Keratinocyte (primary cell): ENCODE measurements at regions not wholly inside any gene's neighbourhood (a gene's known extent, or its start where the extent isn't known, plus 50 kb on each side); places are given as distances from the start of the nearest gene placed in this dataset.

Experiments used
- DNase-seq: peaks from one replicate; pipeline ENCODE4 v3.0.0-alpha.2; 2011; ENCODE audit warnings: low read depth, missing footprints, low spot score
- FAIRE-seq: peaks from 2 replicates; lab custom pipeline; 2011; peaks lifted over from hg19 to GRCh38; lab: Jason Lieb, UNC
- H2AFZ ChIP-seq: 2 replicates; pipeline ENCODE4 v1.6.0; 2012; ENCODE audit warnings: low read length, control low read depth, inconsistent platforms; ENCODE audit not compliant: control insufficient read depth
- H3K27ac ChIP-seq: 2 replicates; pipeline ENCODE4 v1.5.1; 2011; ENCODE audit warnings: low read length; ENCODE audit not compliant: control insufficient read depth, insufficient read depth
- H3K27me3 ChIP-seq: 3 replicates; pipeline ENCODE4 v1.6.0; 2011; ENCODE audit warnings: low read length; ENCODE audit not compliant: control insufficient read depth, insufficient read depth; ENCODE audit errors: extremely low read depth
- H3K36me3 ChIP-seq, 2 experiments: 2 replicates in 1 of 2; 3 replicates in 1 of 2; pipeline ENCODE4 v1.5.1; 2011; ENCODE audit warnings: low read length in 2 of 2, mild to moderate bottlenecking in 1 of 2; ENCODE audit not compliant: control insufficient read depth in 2 of 2, insufficient read depth in 2 of 2; ENCODE audit errors: extremely low read depth in 1 of 2
- H3K4me1 ChIP-seq: 3 replicates; pipeline ENCODE4 v1.5.1; 2011; ENCODE audit warnings: low read length; ENCODE audit not compliant: control insufficient read depth, insufficient read depth; ENCODE audit errors: extremely low read depth
- H3K4me2 ChIP-seq: 3 replicates; pipeline ENCODE4 v1.6.0; 2011; ENCODE audit warnings: low read depth, low read length; ENCODE audit not compliant: control insufficient read depth, insufficient read depth; ENCODE audit errors: extremely low read depth
- H3K4me3 ChIP-seq, 3 experiments: fragments of 200-600 bp in 1 of 3; sonication (generic) in 1 of 3; 2 replicates in 2 of 3; 3 replicates in 1 of 3; pipeline ENCODE4 v1.5.1; 2011 to 2016; ENCODE audit warnings: low read length in 3 of 3, mild to moderate bottlenecking in 3 of 3, control low read depth in 2 of 3, inconsistent platforms in 1 of 3, low read depth in 1 of 3, mixed read lengths in 1 of 3, mixed run types in 1 of 3, moderate library complexity in 1 of 3; ENCODE audit not compliant: control insufficient read depth in 2 of 3, insufficient read depth in 2 of 3; ENCODE audit errors: extremely low read depth in 1 of 3
- H3K79me2 ChIP-seq: 2 replicates; pipeline ENCODE4 v1.6.0; 2012; ENCODE audit warnings: low read length; ENCODE audit not compliant: control insufficient read depth, insufficient read depth
- H3K9ac ChIP-seq: 3 replicates; pipeline ENCODE4 v1.6.0; 2011; ENCODE audit warnings: low read length; ENCODE audit not compliant: control insufficient read depth, insufficient read depth; ENCODE audit errors: extremely low read depth
- H3K9me1 ChIP-seq: 3 replicates; pipeline ENCODE4 v1.6.0; 2011; ENCODE audit warnings: low read length; ENCODE audit not compliant: control insufficient read depth, insufficient read depth; ENCODE audit errors: extremely low read depth
- H3K9me3 ChIP-seq: 2 replicates; pipeline ENCODE4 v1.5.1; 2012; ENCODE audit warnings: low read depth, low read length; ENCODE audit not compliant: control insufficient read depth
- H4K20me1 ChIP-seq: 3 replicates; pipeline ENCODE4 v1.6.0; 2011; ENCODE audit warnings: low read length; ENCODE audit not compliant: control insufficient read depth, insufficient read depth; ENCODE audit errors: extremely low read depth
- CTCF ChIP-seq, 3 experiments: IDR thresholded peaks in 1 of 3; conservative IDR thresholded peaks in 1 of 3; optimal IDR thresholded peaks in 1 of 3; 2 replicates in 2 of 3; 3 replicates in 1 of 3; pipeline versions ENCODE3 to v1.5.1; 2011; ENCODE audit warnings: low read length in 3 of 3, mild to moderate bottlenecking in 3 of 3, moderate library complexity in 2 of 3, control low read depth in 1 of 3, inconsistent platforms in 1 of 3; ENCODE audit not compliant: insufficient read depth in 2 of 3; ENCODE audit errors: extremely low read depth in 1 of 3
- EZH2 ChIP-seq: IDR thresholded peaks from one replicate; pipeline ENCODE4 v1.6.1; 2012; ENCODE audit warnings: inconsistent platforms, mild to moderate bottlenecking, low read length, moderate library complexity
- dilution Hi-C: fragments of 300-500 bp; cut with MboI; formaldehyde crosslinking; loops from one replicate; pipeline ENCODE4 v1.7.0; 2020; ENCODE audit warnings: low sequenced_read_pairs; ENCODE audit not compliant: extremely low pct_ligation_motif_present

DNA sequence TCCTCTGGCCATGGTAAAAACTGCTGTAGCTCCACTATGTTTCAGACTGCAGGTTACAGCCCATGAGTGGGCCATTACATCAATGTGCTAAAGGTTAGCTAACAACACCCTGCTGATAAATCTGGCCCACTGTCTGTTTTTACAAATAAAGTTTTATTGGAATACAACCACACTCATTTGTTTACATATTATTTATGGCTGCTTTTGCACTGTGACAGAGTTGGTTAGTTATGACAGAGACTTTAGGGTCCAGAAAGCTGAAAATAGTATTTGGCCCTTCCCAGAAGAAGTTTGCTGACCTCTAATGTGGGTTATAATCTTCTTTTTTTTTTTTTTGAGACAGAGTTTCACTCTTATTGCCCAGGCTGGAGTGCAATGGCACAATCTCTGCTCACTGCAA lies 134.2 kb upstream of the PWP1 start:
- Histone ChIP-seq H3K79me2 (no peaks in the 10 kb centered on the region), H3K4me2 (no peak overlapping the region), H3K4me1 (no peaks in the 10 kb centered on the region), H3K9ac (no peak overlapping the region), H3K36me3 (no peaks in the 10 kb centered on the region), H3K27ac (no peak overlapping the region), H3K4me3 (no peak overlapping the region), H2AFZ (no peak overlapping the region), H4K20me1 (no peaks in the 10 kb centered on the region), H3K9me3 (peaks cover 2% of the 10 kb centered on the region), H3K9me1 (no peaks in the 10 kb centered on the region), H3K27me3 (no peaks in the 10 kb centered on the region)
- dilution Hi-C loops, result no loop called here
- FAIRE-seq (no peak), DNase-seq (no peak)
- TF ChIP-seq EZH2 (no peak), CTCF (optimal IDR thresholded peaks at IDR 0.05 in 1 of 3, IDR thresholded peaks at IDR 0.05 in 1 of 3, conservative IDR thresholded peaks at IDR 0.05 in 1 of 3; ENCODE audit: extremely low read depth in 1 of 3, insufficient read depth in 2 of 3, low read length in 3 of 3) (no peak)

GRCh38 chr12:107552263-107552662 lies 133.3 kb upstream of the PWP1 start:
- no peaks in the 10 kb centered on the region for H3K27me3 ChIP-seq
- TF ChIP-seq CTCF (optimal IDR thresholded peaks at IDR 0.05 in 1 of 3, IDR thresholded peaks at IDR 0.05 in 1 of 3, conservative IDR thresholded peaks at IDR 0.05 in 1 of 3; ENCODE audit: extremely low read depth in 1 of 3, insufficient read depth in 2 of 3, low read length in 3 of 3) (no peak), EZH2 (no peak)
- H2AFZ ChIP-seq, result no peak overlapping the region
- H3K79me2 ChIP-seq, result no peaks in the 10 kb centered on the region
- no peaks in the 10 kb centered on the region for H3K4me1 ChIP-seq
- H3K9me1 ChIP-seq, result no peaks in the 10 kb centered on the region
- no peak for FAIRE-seq
- no peak overlapping the region for H3K4me2 ChIP-seq
- H3K36me3 ChIP-seq, result no peaks in the 10 kb centered on the region
- H3K9me3 ChIP-seq, result peaks cover 2% of the 10 kb centered on the region
- DNase-seq, result no peak
- H3K27ac ChIP-seq, result no peak overlapping the region
- H3K4me3 ChIP-seq, result no peak overlapping the region
- dilution Hi-C loops, result no loop called here
- no peaks in the 10 kb centered on the region for H4K20me1 ChIP-seq
- no peak overlapping the region for H3K9ac ChIP-seq
